Fibroblast of skin of scalp (primary cell): ENCODE measurements at regions not wholly inside any gene's neighbourhood (a gene's known extent, or its start where the extent isn't known, plus 50 kb on each side); places are given as distances from the start of the nearest gene placed in this dataset.

Experiments used
- DNase-seq: peaks from one replicate; pipeline ENCODE4 v3.0.0-alpha.2; 2013

DNA sequence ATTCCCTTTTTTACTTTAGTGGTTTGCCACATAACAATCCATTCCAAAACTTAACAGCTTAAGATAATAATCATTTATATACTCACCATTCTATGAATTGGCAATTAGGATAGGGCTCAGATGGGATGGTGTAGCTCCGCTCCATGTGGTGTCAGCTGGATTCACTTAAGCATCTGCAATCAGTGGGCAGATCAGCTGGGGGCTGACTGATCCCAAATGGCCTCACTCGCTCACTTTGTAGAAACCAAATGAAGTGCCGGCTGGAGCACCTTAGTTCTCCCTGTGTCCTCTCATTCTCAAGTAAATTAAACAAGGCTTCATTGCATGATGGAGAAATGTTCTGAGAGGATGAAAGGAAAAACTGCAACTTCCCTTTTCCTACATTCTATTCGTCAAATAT, 161.4 kb downstream of the WT1 start:
- no peak for DNase-seq

DNA sequence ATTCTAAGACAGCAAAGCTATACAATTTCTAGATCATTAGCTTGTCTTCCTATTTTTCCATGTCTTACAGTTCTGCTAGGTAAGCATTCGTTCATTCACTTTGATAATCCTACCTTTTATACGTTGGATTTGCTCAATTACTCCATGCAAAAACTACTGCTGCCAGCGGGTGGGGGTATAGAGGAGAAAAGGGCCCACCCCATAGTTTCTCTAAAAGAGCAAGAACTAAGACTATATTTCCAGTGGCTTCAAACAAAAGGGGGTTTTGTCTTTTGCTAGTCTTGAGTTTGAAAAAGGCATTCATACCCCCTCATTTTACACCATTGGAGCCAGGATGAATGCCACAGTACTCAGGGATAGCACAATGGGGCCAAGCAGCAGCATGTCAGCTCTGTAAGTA, 155.7 kb downstream of the WT1 start:
- no peak for DNase-seq

DNA sequence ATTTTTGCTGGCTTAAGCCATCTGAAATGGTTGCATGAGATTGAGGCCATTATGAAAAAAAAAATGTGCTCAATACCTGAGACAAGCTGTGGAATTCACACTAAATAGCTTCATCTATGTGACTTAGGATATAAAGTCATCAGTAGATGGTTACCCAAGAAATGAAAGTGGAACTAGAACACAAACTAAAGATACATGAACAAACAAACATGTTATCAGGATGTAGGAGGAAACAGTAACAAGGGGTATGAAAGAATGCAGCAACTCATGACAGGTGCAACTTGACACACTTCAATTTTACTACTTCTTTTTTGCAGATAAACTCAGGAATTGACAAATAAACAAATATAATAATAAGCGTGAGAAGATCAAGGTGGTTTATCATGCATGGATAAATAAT, 155.0 kb downstream of the WT1 start:
- DNase-seq, result no peak

DNA sequence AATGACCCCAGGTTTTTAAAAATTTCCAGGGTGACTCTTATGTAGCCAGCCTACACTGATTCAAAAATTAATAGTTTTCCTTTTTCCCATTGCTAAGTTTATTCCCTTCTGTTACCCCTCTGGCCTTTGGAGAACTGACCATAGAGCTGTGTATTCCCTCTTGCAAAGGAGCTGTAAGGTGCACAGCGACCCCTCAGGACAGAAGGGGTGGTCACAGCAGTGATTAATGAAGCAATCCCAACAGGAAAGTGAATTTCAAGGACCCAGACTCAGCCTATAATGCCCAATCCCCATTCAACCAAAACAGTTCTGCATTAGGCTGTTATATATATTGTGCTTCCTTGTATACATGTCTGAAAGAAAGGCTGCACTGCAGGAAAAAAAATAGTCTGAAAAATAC, 147.1 kb downstream of the WT1 start:
- no peak for DNase-seq

DNA sequence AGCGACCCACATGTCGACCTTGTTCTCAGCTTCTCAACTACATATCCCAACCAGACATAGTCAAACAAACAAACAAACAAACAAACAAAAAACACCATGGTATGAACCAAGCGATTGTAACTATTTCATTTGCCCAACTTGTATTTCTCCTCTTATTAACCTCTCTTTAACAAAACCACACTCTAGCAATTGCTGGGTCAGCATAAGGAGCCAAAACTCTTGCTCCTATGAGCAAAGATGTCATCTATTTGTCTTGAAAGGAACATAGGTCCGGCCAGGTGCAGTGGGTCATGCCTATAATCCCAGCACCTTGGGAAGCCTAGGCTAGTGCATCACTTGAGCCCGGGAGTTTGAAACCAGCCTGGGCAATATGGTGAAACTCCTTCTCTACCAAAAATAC, 145.6 kb downstream of the WT1 start:
- DNase-seq, result no peak

DNA sequence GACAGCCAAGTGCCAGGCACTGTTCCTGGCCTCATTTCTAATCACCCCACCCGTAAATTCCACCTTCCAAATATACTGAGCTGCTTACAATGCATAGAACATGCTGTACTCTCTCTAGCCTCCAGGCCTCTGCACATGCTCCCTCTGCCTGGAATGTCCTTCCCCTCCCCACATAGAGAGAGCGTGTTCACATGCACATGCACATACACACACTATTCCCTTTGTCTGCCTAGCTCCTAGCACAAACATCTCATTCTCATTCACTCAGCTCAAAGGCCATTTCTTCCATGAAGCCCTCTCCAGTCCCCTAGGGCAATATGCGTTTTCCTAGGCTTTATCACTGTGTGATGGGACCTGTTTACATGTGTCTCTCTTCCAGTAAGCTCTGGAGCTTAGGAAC, 144.6 kb downstream of the WT1 start:
- no peak for DNase-seq

DNA sequence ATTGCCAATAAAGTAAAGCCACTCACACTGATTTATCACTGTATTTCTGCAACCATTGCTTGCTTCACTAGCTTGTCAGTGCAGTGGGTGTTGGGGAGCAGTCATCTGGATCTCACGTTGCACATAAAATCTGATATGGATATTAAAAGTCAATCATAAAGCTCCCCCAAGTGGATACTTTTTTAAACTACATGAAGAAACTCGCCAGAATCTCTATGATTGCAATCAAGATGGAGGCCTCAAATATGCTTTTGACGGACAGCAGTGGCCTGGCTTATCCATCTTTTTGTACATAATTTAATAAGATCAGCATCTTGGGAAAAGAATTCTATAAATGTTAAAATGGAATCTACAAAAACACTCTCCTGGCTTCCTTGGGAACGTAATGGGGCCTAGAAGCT, 137.7 kb downstream of the WT1 start:
- DNase-seq, result peak; percentile 35

DNA sequence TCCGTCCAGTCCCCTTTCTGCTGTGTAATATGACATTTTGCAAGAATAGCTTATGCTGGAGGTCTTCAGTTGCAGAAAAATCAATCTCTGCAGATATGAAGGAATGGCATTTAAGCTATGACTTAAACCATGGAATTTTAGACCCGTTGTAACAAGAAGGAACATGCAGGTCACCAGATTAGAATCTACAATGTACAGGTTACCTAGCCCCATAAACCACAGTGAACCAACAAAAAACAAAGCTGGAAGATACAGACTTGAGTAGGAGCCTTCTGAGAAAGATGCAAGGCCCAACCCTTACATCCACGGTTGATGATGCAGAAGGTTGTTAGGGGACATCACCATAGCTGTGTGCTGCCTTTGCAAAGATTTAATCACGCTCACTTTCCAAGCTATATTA, 132.5 kb downstream of the WT1 start:
- no peak for DNase-seq

DNA sequence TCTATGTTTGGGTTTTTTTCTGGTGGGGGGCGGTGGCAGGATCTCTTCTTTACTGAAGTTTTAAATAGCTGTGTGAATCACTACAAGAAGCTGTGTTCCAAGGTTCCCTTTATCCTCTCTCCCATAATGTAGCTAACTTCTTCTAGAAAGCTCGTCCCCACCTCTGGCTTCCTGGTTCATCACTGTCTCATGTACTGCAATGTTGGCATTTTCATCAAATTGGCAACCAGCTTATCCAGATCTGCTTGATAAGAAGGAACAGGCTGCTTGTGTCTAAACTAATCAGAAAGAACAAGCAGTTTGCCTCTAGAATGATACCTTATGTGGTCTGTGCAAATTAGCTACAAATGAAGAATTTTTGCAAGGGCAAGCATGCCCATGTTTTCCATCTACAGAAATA, 130.8 kb downstream of the WT1 start:
- no peak for DNase-seq

DNA sequence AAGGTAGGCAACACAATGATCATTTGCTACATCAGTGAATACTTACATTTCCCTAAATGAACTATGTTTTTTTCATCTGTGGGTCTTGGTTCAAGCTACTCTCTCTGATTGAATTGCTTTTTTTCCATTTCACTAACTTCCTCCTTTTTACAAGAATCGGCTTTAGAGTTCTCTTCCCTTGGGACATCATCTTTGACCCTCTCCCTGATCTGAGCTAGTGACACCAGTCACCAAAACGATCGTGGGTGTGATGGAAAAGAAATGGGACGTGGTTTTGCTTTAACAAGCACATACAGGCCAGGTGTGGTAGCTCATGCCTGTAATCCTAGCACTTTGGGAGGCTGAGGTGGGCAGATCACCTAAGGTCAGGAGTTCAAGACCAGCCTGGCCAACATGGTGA, 129.9 kb downstream of the WT1 start:
- no peak for DNase-seq

DNA sequence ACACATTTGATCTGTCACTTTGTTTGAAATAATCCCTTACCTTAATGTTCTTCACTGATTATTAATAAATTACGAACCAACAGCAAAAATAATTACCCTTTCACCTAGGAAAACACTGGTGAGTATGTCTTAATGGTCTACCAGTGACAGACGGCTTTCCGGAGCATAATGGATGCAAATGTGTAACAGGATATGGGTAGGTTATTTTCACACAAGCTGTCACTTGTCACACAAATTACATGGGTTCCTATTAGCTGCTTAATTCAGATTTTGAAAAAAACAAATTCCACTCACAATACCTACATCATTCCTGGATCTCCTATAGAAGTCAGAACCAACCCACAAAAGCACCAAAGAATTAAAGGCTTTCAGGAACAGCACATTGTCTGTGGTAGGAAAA, 127.9 kb downstream of the WT1 start:
- DNase-seq, result no peak

DNA sequence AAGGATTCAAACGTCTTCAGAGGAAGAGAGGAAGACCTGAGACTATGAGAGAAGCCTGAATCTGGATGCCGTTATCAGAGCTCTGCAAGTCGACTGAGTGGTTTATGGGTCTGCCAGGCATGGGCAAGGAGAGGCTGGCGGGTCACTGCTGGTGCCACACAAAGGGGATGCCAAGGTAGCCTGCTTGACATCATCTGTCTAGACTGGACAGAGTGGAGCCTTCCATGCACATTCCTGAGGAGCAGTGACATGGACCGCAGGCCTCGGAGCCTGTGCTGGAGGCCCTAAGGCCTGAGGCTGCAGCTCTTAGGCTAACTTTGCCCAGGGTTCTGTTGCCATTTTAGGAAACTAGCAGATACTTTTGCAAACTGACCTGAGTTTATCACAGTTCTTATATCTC, 127.4 kb downstream of the WT1 start:
- DNase-seq, result no peak

DNA sequence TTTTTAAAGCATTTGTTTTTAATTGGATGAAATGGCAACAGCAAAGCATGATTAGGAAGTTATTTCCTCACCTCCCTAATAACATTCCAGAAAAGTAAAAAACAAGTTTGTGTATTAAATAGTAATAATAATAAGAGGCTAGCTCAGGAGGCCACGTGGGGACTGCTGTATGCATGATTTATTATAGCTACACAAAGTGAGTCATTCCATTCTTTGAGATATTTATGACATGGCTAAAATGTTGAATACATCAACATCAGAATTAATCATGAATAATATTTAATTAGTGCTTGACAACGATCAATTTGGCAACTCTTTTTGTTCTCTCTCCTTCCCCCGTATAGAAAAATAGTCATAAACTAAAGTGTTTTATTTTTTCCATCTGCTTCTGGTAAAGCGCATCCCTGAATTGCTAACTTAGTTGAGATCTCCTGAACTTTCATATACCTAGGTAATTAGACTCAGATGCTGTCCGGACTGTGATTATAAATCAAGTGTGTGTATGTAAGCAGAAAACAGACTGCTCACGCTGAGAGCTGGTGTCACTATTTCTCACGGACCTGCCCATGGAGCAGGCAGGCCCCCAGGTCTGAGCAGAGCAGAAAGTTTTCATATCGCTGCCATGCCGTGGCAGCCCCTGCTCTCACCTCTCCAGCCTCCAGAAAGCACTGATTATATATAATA, 125.7 kb downstream of the WT1 start:
- DNase-seq, result no peak

DNA sequence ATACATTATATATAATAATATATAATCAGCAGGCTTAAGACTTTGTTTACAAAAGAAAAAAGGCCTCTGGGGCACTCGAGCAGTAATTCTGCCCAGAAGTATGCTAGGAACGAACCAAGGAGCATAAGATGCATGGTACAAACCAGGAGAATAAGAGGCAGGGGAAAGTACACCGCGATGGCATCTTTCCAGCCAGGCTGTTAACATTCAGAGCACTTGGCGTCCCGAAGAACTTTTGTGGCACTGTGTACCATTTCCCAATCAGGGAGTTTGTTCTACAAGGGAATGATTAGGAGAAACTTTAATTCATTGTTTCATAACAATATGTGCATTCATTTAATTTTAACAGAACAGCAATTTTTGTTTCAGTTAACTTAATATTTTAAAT, 125.1 kb downstream of the WT1 start:
- DNase-seq, result no peak

DNA sequence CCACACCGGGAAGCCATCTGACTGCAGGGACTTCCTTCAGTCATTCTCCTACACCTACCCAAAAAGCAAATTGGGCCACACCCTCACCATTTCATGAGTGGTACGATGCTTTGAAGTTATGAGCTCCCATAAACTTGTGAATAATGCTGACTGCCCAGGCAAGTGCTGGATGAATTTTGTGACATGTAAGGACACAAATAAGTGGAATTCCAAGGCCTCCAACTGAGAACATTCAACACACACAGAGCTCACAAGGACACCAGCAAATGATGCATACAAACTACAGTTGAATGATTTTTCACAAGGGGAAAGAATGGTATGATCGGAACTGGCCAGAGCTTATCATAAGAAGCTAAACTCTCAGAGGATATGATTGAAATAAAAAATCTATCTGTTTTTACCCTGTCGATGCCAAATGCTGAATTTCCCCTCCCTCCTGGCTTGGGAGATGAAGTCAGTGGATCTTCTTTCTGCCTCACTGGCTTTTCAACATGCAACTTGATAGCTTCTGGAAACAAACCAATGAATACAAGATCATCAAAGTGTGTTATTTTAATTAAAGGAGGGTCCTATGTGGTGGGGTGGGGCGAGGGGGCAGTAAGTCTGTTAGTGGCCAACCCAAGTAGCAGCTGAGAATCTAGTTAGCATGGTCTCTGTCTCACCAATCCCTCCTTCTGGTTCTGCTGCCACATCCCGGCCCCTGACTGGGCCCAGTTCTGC, 123.8 kb downstream of the WT1 start:
- no peak for DNase-seq

DNA sequence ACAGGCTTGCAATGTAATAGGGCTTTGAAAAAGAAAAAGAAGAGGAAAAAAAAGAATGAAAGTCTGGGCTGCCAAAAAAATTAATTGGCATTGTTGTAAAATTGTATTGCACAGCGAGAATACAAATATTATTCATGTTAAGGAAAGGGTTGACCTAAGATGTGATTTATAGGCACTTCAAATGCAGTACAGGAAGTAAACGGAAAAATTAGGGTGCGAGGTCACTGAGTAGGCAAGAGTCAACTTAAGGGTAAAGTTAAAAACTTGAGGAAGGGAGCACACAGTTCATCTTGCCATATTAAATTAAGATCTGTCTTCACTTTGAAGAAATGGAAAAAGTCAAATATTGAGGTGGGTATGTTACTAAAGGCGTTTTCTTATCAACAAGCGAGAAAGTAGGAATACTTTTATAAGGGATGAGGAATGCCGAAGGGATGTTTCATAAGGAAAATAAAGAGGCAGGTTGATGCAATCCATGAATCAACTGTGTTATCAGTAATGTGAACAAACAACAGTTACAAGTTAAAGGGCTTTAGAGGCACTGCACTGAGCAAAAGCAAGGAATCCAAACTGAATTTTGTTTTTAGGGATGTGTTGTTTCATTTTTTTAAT, 123.0 kb downstream of the WT1 start:
- DNase-seq, result no peak

DNA sequence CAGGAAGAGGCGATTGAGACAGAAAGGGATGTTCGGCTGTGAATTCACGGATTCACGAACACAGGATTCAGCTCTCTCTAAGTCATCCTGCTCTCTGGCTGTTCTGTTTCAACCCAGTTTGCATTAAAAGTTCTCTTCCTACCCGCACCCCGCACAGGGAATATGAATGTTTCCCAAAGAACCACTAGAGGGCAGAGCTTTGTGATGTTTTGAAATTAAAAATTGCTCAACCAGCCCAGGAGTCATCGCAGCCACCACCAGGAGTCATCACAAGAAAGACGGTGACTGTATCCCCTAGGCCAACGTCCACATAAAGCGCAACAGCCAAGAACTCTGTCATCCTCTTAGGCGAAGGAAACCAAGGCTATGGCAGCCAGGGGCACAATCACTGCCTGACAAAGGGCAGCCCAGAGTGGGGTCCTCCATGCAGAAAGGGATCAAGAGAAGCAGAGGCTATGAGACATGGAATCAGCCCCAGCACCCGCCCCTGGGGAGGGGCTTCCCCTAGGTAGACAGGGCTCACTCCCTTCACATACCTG, 122.4 kb downstream of the WT1 start:
- peak; percentile 60 for DNase-seq

DNA sequence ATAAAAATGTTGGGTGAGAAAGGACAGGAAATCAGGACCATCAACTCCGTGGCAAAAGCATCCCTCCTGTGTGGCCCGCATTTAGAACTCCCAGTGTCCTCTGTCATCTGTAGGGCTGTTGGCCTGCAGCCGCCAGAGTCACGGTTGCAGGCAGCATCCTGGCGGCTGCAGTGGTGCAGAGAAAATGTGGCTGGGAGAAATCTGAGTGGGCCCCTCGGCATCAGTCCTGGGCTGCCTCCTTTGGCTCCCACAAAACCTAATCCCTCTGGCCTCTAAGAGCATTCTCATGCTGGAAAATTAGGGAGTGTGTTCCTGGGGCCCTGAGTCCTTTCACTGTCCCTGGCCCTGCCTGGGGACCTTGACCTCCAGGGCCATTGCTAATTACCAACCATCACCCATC, 121.9 kb downstream of the WT1 start:
- no peak for DNase-seq

DNA sequence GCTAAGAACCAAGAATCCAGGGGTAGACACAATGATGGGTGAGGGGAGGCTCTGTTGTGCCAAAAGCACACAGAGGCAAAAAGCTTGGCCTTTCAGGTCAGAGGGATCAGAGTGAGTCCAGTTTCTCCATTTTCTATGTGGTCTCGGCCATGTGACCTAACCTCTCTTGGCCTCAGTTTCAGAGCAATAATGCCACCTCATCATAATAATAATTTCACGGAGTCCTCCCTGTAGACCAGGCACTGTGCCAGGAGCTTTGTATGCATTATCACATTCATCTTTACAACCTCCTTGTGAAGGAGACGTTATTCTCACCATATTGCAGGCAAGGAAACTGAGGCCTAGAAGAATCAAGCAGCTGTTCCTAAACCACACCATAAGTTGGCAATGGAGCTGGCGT, 120.2 kb downstream of the WT1 start:
- no peak for DNase-seq

DNA sequence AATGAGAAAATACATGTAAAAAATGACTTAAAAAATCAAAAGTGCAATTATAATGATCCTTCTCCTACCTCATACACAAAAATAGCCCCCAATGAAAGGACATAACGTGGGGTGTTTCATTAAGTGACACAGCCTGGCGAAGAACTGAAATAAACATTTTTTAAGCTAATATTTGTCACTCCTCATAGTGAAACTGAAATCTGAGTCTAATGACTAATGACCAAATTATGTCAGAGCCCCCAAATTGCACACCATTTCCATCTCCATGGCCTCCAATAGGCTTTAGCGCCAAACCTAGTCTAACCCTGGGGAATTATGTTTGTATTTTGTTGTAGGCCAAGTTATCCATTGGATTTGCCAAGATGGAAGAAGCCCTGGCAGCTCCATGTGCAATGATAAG, 119.1 kb downstream of the WT1 start:
- DNase-seq, result no peak

DNA sequence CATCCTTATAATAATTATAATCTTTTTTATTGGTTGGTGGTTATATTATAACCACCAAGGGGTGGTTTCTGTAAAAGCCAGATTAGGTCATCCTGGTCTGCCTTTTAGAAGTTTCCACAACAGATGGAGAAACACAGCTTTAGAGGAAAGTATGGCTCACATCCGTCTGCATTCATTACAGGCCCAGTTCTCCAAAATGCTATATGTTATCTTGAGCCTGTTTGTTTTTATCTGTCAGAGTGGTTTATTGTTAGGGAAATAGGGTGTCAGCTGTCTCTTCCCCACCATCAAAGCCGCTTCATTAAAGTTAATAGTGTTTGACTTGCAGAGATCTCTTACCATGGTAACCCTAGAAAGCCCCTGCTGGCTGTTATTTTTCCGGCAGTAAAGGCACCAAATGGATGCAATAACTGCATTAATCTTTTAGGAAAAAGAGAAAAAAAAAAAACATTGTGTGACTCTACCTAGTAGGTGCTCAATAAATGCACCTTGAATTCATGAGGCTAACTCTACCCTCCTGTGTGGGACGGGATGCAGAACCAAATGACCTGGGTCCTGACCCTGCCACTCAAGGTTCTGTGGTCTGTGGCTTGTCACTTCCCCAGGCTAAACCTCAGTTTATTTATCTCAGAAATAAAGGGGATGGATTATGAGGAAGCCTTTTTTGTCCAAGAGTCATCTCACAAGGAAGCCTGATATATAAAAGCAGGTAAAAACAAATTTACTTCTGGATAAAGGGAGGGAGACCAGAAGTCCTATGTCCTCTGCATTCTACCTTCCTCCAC, 118.3 kb downstream of the WT1 start:
- DNase-seq, result no peak

DNA sequence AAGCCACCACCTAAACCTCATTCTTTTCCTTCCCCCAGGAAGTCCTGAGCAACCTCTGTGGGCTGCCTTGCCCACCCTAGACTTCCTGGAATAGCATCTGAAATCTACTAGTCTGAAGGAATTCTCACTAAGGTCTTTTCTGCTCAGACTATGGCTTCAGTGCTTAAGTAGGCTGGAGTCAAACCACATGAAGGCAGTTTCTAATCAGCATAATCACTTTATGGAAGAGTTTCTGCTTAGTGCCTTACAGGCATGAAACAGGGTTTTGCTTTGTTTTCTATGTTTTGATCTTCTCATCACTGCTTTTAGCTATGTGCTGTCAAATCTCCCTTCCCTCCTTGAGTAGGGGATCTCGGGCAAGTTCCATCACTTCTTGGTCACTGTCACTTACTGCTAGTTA, 117.7 kb downstream of the WT1 start:
- no peak for DNase-seq
